Adrenal gland (tissue), 9 donors: ENCODE measurements at regions not wholly inside any gene's neighbourhood (a gene's known extent, or its start where the extent isn't known, plus 50 kb on each side); places are given as distances from the start of the nearest gene placed in this dataset.

Experiments used
- DNase-seq, 7 donors: peaks; one replicate each; pipeline ENCODE4 v3.0.0-alpha.2; 2019 to 2020
- H3K27ac ChIP-seq, 5 donors: fragments of 200-600 bp; sonication (generic) in 4 of 5; 1 replicate in 3 of 5; 2 replicates in 2 of 5; pipeline versions ENCODE4 v1.5.1 to v1.8.0; 2016 to 2020; ENCODE audit warnings: mild to moderate bottlenecking in 1 of 5
- H3K27me3 ChIP-seq: fragments of 200-600 bp; 2 replicates; pipeline ENCODE4 v1.8.0; 2021
- H3K36me3 ChIP-seq, 2 donors: fragments of 200-600 bp; replicated peaks in 1 of 2; 1 replicate in 1 of 2; 2 replicates in 1 of 2; pipeline versions ENCODE4 v1.5.1 to v1.8.0; 2018 to 2022
- H3K4me1 ChIP-seq, 2 donors: fragments of 200-600 bp; replicated peaks in 1 of 2; 1 replicate in 1 of 2; 2 replicates in 1 of 2; pipeline versions ENCODE4 v1.5.1 to v1.8.0; 2018 to 2021
- H3K4me3 ChIP-seq, 4 donors: fragments of 200-600 bp; sonication (generic) in 3 of 4; one replicate each; pipeline ENCODE4 v1.5.1; 2016 to 2018
- H3K9me3 ChIP-seq, 3 donors: fragments of 200-600 bp; sonication (generic) in 1 of 3; replicated peaks in 1 of 3; 1 replicate in 2 of 3; 2 replicates in 1 of 3; pipeline versions ENCODE4 v1.5.1 to v1.8.0; 2016 to 2021
- CTCF ChIP-seq, 6 experiments: fragments of 450-650 bp in 4 of 6; fragments of 200-600 bp in 2 of 6; sonication (generic) in 1 of 6; IDR thresholded peaks; 1 replicate in 5 of 6; 2 replicates in 1 of 6; pipeline versions ENCODE4 v1.5.1 to v1.8.0; 2016 to 2021; ENCODE audit warnings: antibody characterized with exemption in 6 of 6, mild to moderate bottlenecking in 2 of 6, moderate library complexity in 1 of 6
- POLR2A ChIP-seq, 2 donors: fragments of 450-650 bp; IDR thresholded peaks; one replicate each; pipeline ENCODE4 v1.6.1; 2017; ENCODE audit warnings: antibody characterized with exemption in 2 of 2, mild to moderate bottlenecking in 2 of 2, moderate library complexity in 1 of 2
- WGBS, 4 donors: extraction: QIAGEN DNeasy Blood & Tissue Kit in 2 of 4; methylation state at CpG; one replicate each; pipeline versions ENCODE4 v1.1.5 to v1.1.7; 2013 to 2017; 5-methylcytosine and 5-hydroxymethylcytosine counted together
- intact Hi-C, 2 donors: fragments of 100-400 bp; cut with DNase I; formaldehyde crosslinking; loops; one replicate each; pipeline versions ENCODE4 v1.14.1 to v1.15.0; 2022 to 2023
- donor health status: healthy with polysubstance abuse.
- donor health status: Bipolar disorder and iron deficiency.
- donor health status: DM: yes; HTN: yes; CAD: no.
- donor health status: DM: no; HTN: no; CAD: no.
- donor health status: DM: no; HTN: no; CAD: no.

- no peaks in the 10 kb centered on the region for H3K27me3 ChIP-seq
- no peak for DNase-seq
- H3K27ac ChIP-seq, result no peak overlapping the region
- intact Hi-C loops, result no loop called here
- H3K9me3 ChIP-seq, result no peaks in the 10 kb centered on the region
- WGBS, 4 donors, result 72 to 87% (median 79%) methylated on average over 2 of the region's 2 CpGs
- H3K4me1 ChIP-seq, result no peaks in the 10 kb centered on the region
- H3K36me3 ChIP-seq, result no peaks in the 10 kb centered on the region
- TF ChIP-seq POLR2A (IDR thresholded peaks at IDR 0.05), result no peak
- no peak for TF ChIP-seq CTCF (IDR thresholded peaks at IDR 0.05)
- H3K4me3 ChIP-seq, result no peak overlapping the region
Measured at GRCh38 chr7:88628363-88629085, 131.0 kb upstream of the ZNF804B start.

GRCh38 chr7:88617185-88617584 is 142.3 kb upstream of the ZNF804B start:
- Histone ChIP-seq H3K9me3 (no peaks in the 10 kb centered on the region), H3K36me3 (no peaks in the 10 kb centered on the region), H3K4me1 (no peaks in the 10 kb centered on the region), H3K27ac (no peak overlapping the region), H3K27me3 (no peaks in the 10 kb centered on the region), H3K4me3 (no peak overlapping the region)
- DNase-seq, result no peak
- TF ChIP-seq POLR2A (IDR thresholded peaks at IDR 0.05) (no peak), CTCF (IDR thresholded peaks at IDR 0.05) (no peak)
- WGBS, 4 donors, result 76 to 88% (median 81%) methylated on average over 2 of the region's 2 CpGs
- intact Hi-C loops, result no loop called here

- Histone ChIP-seq H3K9me3 (no peaks in the 10 kb centered on the region), H3K4me3 (no peak overlapping the region), H3K4me1 (no peaks in the 10 kb centered on the region), H3K27me3 (no peaks in the 10 kb centered on the region), H3K36me3 (no peaks in the 10 kb centered on the region), H3K27ac (no peak overlapping the region)
- intact Hi-C loops, result no loop called here
- TF ChIP-seq POLR2A (IDR thresholded peaks at IDR 0.05) (no peak), CTCF (IDR thresholded peaks at IDR 0.05) (no peak)
- DNase-seq, result no peak
- 87 to 95% (median 90%) methylated on average over 2 of the region's 2 CpGs for WGBS, 4 donors
Measured at GRCh38 chr7:88615336-88615735, 144.2 kb upstream of the ZNF804B start.

- no peak for DNase-seq
- no peak overlapping the region for H3K4me3 ChIP-seq
- no peaks in the 10 kb centered on the region for H3K36me3 ChIP-seq
- TF ChIP-seq CTCF (IDR thresholded peaks at IDR 0.05), result no peak
- no peak for TF ChIP-seq POLR2A (IDR thresholded peaks at IDR 0.05)
- WGBS, 4 donors, result 68 to 83% (median 73%) methylated on average over 3 of the region's 3 CpGs
- intact Hi-C loops, result no loop called here
- no peaks in the 10 kb centered on the region for H3K9me3 ChIP-seq
- no peaks in the 10 kb centered on the region for H3K4me1 ChIP-seq
- H3K27me3 ChIP-seq, result no peaks in the 10 kb centered on the region
- H3K27ac ChIP-seq, result no peak overlapping the region
Measured at GRCh38 chr7:88614736-88615135, 144.8 kb upstream of the ZNF804B start.
